ENCODE measurements at regions not wholly inside any gene's neighbourhood (a gene's known extent, or its start where the extent isn't known, plus 50 kb on each side); places are given as distances from the start of the nearest gene placed in this dataset.

- Mint-ChIP-seq H3K27me3 (ENCODE audit: low read depth) (no peaks in the 10 kb centered on the region), H3K27ac (no peak overlapping the region), H3K36me3 (no peaks in the 10 kb centered on the region), H3K4me3 (no peak overlapping the region), H3K4me1 (no peaks in the 10 kb centered on the region), H3K9me3 (no peaks in the 10 kb centered on the region)
- no peak for TF ChIP-seq CTCF (IDR thresholded peaks at IDR 0.05; ENCODE audit: unreplicated experiment)
- no peak for DNase-seq (ENCODE audit: low spot score in 2 of 2, unreplicated experiment in 2 of 2)
Measured at GRCh38 chr4:23241408-23241807, 548.7 kb downstream of the GBA3 start.

DNA sequence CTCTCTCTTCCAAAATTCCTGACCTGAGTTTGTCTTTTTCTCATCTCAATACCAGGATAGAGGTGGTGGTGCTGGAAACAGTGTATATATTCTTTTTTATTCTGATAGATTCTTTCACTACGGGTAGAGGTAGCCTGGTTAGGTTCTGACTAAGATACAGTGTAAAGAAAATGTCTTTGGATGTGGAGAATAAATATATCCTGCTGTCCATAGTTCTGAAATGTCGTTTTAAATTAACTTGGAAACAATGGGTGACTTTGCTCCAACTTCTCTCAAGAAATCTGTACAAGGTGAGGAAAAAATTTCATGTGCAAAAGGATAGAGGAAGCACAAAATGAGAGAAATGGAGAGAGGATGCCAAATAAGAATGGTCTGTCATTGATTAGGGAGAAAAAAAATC, 546.1 kb downstream of the GBA3 start:
- Mint-ChIP-seq H3K4me3 (no peak overlapping the region), H3K9me3 (no peaks in the 10 kb centered on the region), H3K4me1 (no peaks in the 10 kb centered on the region), H3K36me3 (no peaks in the 10 kb centered on the region), H3K27me3 (ENCODE audit: low read depth) (peaks cover 2% of the 10 kb centered on the region), H3K27ac (no peak overlapping the region)
- no peak for DNase-seq (ENCODE audit: low spot score in 2 of 2, unreplicated experiment in 2 of 2)
- TF ChIP-seq CTCF (IDR thresholded peaks at IDR 0.05; ENCODE audit: unreplicated experiment): no peak

DNA sequence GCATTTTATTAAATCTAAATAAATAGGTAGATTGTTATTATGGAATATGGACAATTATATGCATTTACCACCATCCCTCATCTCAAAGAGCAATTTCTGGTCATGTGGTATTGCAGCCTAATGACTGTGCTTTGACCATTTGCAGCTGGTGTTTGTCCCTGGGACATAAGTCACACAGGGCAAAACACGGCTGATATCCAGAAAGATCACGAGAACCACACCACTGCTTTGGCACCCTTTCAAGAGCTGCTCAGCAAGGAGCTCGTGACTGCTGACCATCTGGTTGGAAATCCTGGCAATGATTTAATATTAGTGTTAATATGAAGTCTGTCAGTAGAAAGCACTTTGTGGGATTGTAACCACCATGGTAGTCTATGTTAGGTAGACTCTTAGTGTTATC, 545.0 kb downstream of the GBA3 start:
- TF ChIP-seq CTCF (IDR thresholded peaks at IDR 0.05; ENCODE audit: unreplicated experiment): no peak

GRCh38 chr4:23235628-23236390, 543.1 kb downstream of the GBA3 start:
- no peak for DNase-seq (ENCODE audit: low spot score in 2 of 2, unreplicated experiment in 2 of 2)
- Mint-ChIP-seq H3K9me3 (no peaks in the 10 kb centered on the region), H3K4me1 (no peaks in the 10 kb centered on the region), H3K27me3 (ENCODE audit: low read depth) (peaks cover 2% of the 10 kb centered on the region), H3K36me3 (no peaks in the 10 kb centered on the region), H3K27ac (no peak overlapping the region), H3K4me3 (no peak overlapping the region)
- no peak for TF ChIP-seq CTCF (IDR thresholded peaks at IDR 0.05; ENCODE audit: unreplicated experiment)

More for the DNA sequence above, 545.0 kb downstream of the GBA3 start:
- Mint-ChIP-seq H3K36me3 (no peaks in the 10 kb centered on the region), H3K9me3 (no peaks in the 10 kb centered on the region), H3K4me3 (no peak overlapping the region), H3K27ac (no peak overlapping the region), H3K4me1 (no peaks in the 10 kb centered on the region), H3K27me3 (ENCODE audit: low read depth) (peaks cover 2% of the 10 kb centered on the region)
- no peak for DNase-seq (ENCODE audit: low spot score in 2 of 2, unreplicated experiment in 2 of 2)

DNA sequence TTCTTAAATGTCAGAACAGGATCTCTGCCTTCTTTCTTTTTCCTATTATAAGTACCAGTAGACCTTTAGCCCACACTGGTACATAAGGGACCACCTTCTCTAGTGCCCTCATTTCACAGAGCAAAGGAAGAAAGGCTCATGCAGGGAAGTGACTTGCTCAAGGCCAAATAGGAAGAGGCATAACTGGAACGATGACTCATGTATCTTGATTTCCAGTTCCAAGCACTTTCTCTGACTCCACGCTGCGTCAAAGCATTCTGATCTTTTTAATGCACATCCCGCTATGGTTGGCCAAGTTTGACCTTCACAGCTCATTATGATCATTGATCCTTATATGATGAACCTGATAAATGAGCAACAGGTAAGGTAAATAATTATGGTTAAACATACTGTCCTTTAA, 542.0 kb downstream of the GBA3 start:
- H3K27me3 Mint-ChIP-seq (ENCODE audit: low read depth): peaks cover 2% of the 10 kb centered on the region
- no peaks in the 10 kb centered on the region for H3K36me3 Mint-ChIP-seq
- H3K27ac Mint-ChIP-seq: no peak overlapping the region
- H3K4me1 Mint-ChIP-seq: no peaks in the 10 kb centered on the region
- no peaks in the 10 kb centered on the region for H3K9me3 Mint-ChIP-seq
- H3K4me3 Mint-ChIP-seq: no peak overlapping the region
- no peak for TF ChIP-seq CTCF (IDR thresholded peaks at IDR 0.05; ENCODE audit: unreplicated experiment)
- no peak for DNase-seq (ENCODE audit: low spot score in 2 of 2, unreplicated experiment in 2 of 2)

Data from mesothelial cell of epicardium (in vitro differentiated cells).